ENCODE measurements at regions not wholly inside any gene's neighbourhood (a gene's known extent, or its start where the extent isn't known, plus 50 kb on each side); places are given as distances from the start of the nearest gene placed in this dataset.

GRCh38 chr3:139227165-139227564 lies 116.7 kb upstream of the MRPS22 start:
- TF ChIP-seq POLR2AphosphoS5 (IDR thresholded peaks at IDR 0.05; ENCODE audit: low read depth, low read length) (no peak), CTCF (IDR thresholded peaks at IDR 0.05) (no peak)

All from Panc1 (cell line).